Endothelial cell of umbilical vein (primary cell): ENCODE measurements at regions not wholly inside any gene's neighbourhood (a gene's known extent, or its start where the extent isn't known, plus 50 kb on each side); places are given as distances from the start of the nearest gene placed in this dataset.

Source experiments
- BruUV-seq: library from RNA; stranded (reverse); fragments of 400-500 nt; replicated peaks from 2 replicates; lab custom pipeline; 2021; lab: Mats Ljungman, UMichigan
- CTCF ChIA-PET: fragments of 300-600, 350-600 bp; sonication (Branson Sonifier 250); formaldehyde crosslinking; loops from one replicate; lab custom pipeline; 2021; ENCODE audit warnings: antibody characterized with exemption, inconsistent platforms; lab: Charles Lee
- POLR2A ChIA-PET: fragments of 300-600, 350-600 bp; sonication (Branson Sonifier 250); formaldehyde crosslinking; loops from one replicate; lab custom pipeline; 2021; ENCODE audit warnings: antibody characterized with exemption, inconsistent platforms; lab: Charles Lee
- DNase-seq: peaks from one replicate; pipeline ENCODE4 v3.0.0-alpha.2; 2011; ENCODE audit warnings: low read depth, low spot score
- FAIRE-seq: peaks from 2 replicates; lab custom pipeline; 2011; peaks lifted over from hg19 to GRCh38; lab: Jason Lieb, UNC
- H2AFZ ChIP-seq: 2 replicates; pipeline ENCODE4 v1.6.0; 2012; ENCODE audit warnings: low read depth, low read length, control low read depth, inconsistent platforms
- H3K27ac ChIP-seq: 2 replicates; pipeline ENCODE4 v1.5.1; 2011; ENCODE audit warnings: low read depth, mild to moderate bottlenecking, control low read depth, low read length, moderate library complexity; ENCODE audit not compliant: insufficient read depth
- H3K27me3 ChIP-seq, 2 experiments: 2 replicates each; pipeline versions ENCODE4 v1.6.0 to v1.6.1; 2011; ENCODE audit warnings: low read length in 2 of 2, mixed read lengths in 1 of 2; ENCODE audit not compliant: control insufficient read depth in 2 of 2, insufficient read depth in 2 of 2
- H3K36me3 ChIP-seq, 2 experiments: 2 replicates in 1 of 2; 3 replicates in 1 of 2; pipeline ENCODE4 v1.5.1; 2011; ENCODE audit warnings: low read length in 2 of 2, mild to moderate bottlenecking in 1 of 2, moderate library complexity in 1 of 2; ENCODE audit not compliant: control insufficient read depth in 2 of 2, insufficient read depth in 2 of 2; ENCODE audit errors: extremely low read depth in 1 of 2
- H3K4me1 ChIP-seq: 3 replicates; pipeline ENCODE4 v1.5.1; 2011; ENCODE audit warnings: mild to moderate bottlenecking, low read length; ENCODE audit not compliant: control insufficient read depth, insufficient read depth; ENCODE audit errors: extremely low read depth
- H3K4me2 ChIP-seq: 2 replicates; pipeline ENCODE4 v1.6.1; 2011; ENCODE audit warnings: low read length, control low read depth, mixed read lengths; ENCODE audit not compliant: insufficient read depth
- H3K4me3 ChIP-seq, 3 experiments: fragments of 200-600 bp in 1 of 3; sonication (generic), shearing (Covaris generic) in 1 of 3; replicated peaks in 1 of 3; 2 replicates each; pipeline ENCODE4 v1.5.1; 2011 to 2016; ENCODE audit warnings: control low read depth in 3 of 3, low read length in 3 of 3, mild to moderate bottlenecking in 2 of 3, inconsistent platforms in 1 of 3, low read depth in 1 of 3, moderate library complexity in 1 of 3; ENCODE audit not compliant: insufficient read depth in 1 of 3
- H3K79me2 ChIP-seq: 2 replicates; pipeline ENCODE4 v1.6.0; 2012; ENCODE audit warnings: low read length, inconsistent platforms; ENCODE audit not compliant: control insufficient read depth, insufficient read depth
- H3K9ac ChIP-seq: replicated peaks from 2 replicates; pipeline ENCODE3; 2011; ENCODE audit warnings: low read length, control low read depth; ENCODE audit not compliant: insufficient read depth; ENCODE audit errors: extremely low read depth
- H3K9me1 ChIP-seq: replicated peaks from 3 replicates; pipeline ENCODE4 v1.6.0; 2011; ENCODE audit warnings: mild to moderate bottlenecking, low read length; ENCODE audit not compliant: control insufficient read depth, insufficient read depth; ENCODE audit errors: extremely low read depth
- H3K9me3 ChIP-seq: replicated peaks from 2 replicates; pipeline ENCODE4 v1.5.1; 2012; ENCODE audit warnings: low read length, inconsistent platforms; ENCODE audit not compliant: control insufficient read depth, insufficient read depth
- H4K20me1 ChIP-seq: replicated peaks from 2 replicates; pipeline ENCODE3; 2011; ENCODE audit warnings: mild to moderate bottlenecking, low read length; ENCODE audit not compliant: control insufficient read depth, insufficient read depth; ENCODE audit errors: extremely low read depth
- CTCF ChIP-seq, 2 donors: IDR thresholded peaks; 1 replicate in 1 of 2; 2 replicates in 1 of 2; pipeline ENCODE4 v1.5.1; 2011; ENCODE audit warnings: low read length in 2 of 2, mild to moderate bottlenecking in 2 of 2, moderate library complexity in 2 of 2, control low read depth in 1 of 2, inconsistent platforms in 1 of 2, low read depth in 1 of 2; ENCODE audit not compliant: insufficient read depth in 1 of 2; ENCODE audit errors: extremely low read depth in 1 of 2
- GATA2 ChIP-seq: IDR thresholded peaks from 2 replicates; pipeline ENCODE4 v1.7.0; 2011; ENCODE audit warnings: low read depth, mild to moderate bottlenecking, moderate library complexity, mixed read lengths, low read length; ENCODE audit not compliant: insufficient read length, insufficient read depth
- JUN ChIP-seq: IDR thresholded peaks from 2 replicates; pipeline ENCODE4 v1.6.1; 2011; ENCODE audit warnings: borderline replicate concordance, low read depth; ENCODE audit not compliant: insufficient read length, insufficient read depth
- MAX ChIP-seq: IDR thresholded peaks from 2 replicates; pipeline ENCODE4 v1.6.1; 2011; ENCODE audit not compliant: insufficient read depth, insufficient read length
- POLR2A ChIP-seq: IDR thresholded peaks from 2 replicates; pipeline ENCODE4 v1.6.1; 2012; ENCODE audit warnings: low read depth, mild to moderate bottlenecking, control low read depth, low read length
- POLR2AphosphoS5 ChIP-seq: IDR thresholded peaks from 2 replicates; pipeline ENCODE4 v1.6.1; 2012; ENCODE audit warnings: low read depth, mild to moderate bottlenecking, control low read depth, low read length, moderate library complexity; ENCODE audit not compliant: insufficient read depth
- dilution Hi-C: fragments of 300-500 bp; cut with MboI; formaldehyde crosslinking; loops from one replicate; pipeline ENCODE4 v1.15.0; 2019; ENCODE audit warnings: low sequenced_read_pairs; ENCODE audit not compliant: extremely low pct_ligation_motif_present
- intact Hi-C: fragments of 100-400 bp; cut with micrococcal nuclease; formaldehyde crosslinking; loops from one replicate; pipeline ENCODE4 v1.10.0; 2022

- BruUV-seq, result no TSS peak
- no peaks in the 10 kb centered on the region for H3K79me2 ChIP-seq
- intact Hi-C loops, result no loop called here
Observed at GRCh38 chr2:82528288-82528687, 1930.8 kb downstream of the SUCLG1 start.

More at GRCh38 chr2:82528288-82528687, 1930.8 kb downstream of the SUCLG1 start:
- dilution Hi-C loops, result no loop called here
- FAIRE-seq (no peak), DNase-seq (no peak)
- TF ChIP-seq GATA2, result no peak
- TF ChIP-seq POLR2AphosphoS5, result no peak
- TF ChIP-seq MAX, result no peak
- TF ChIP-seq CTCF (IDR thresholded peaks at IDR 0.05; ENCODE audit: extremely low read depth in 1 of 2, insufficient read depth in 1 of 2, low read depth in 1 of 2, low read length in 2 of 2), result no peak
- no peak for TF ChIP-seq JUN
- TF ChIP-seq POLR2A, result no peak
- no peak overlapping the region for H3K9ac ChIP-seq
- no peaks in the 10 kb centered on the region for H3K9me1 ChIP-seq
- H4K20me1 ChIP-seq, result no peaks in the 10 kb centered on the region
- H3K4me2 ChIP-seq, result no peak overlapping the region
- no peak overlapping the region for H2AFZ ChIP-seq
- no peak overlapping the region for H3K4me3 ChIP-seq
- H3K27ac ChIP-seq, result no peak overlapping the region
- H3K27me3 ChIP-seq, result no peaks in the 10 kb centered on the region
- ChIA-PET POLR2A (no interaction called here), CTCF (no interaction called here)
- H3K4me1 ChIP-seq, result no peaks in the 10 kb centered on the region
- no peaks in the 10 kb centered on the region for H3K9me3 ChIP-seq
- no peaks in the 10 kb centered on the region for H3K36me3 ChIP-seq
